HepG2 (cell line): ENCODE measurements at regions not wholly inside any gene's neighbourhood (a gene's known extent, or its start where the extent isn't known, plus 50 kb on each side); places are given as distances from the start of the nearest gene placed in this dataset.

Source experiments
- BATF2 ChIP-seq: sonication (generic); formaldehyde crosslinking; IDR thresholded peaks from 2 replicates; pipeline ENCODE4 v1.8.0; 2022; ENCODE audit warnings: mild to moderate bottlenecking, missing genetic modification reagents, moderate library complexity
- CBX1 ChIP-seq: IDR thresholded peaks from one replicate; pipeline ENCODE4 v1.6.1; 2016; ENCODE audit warnings: antibody characterized with exemption, low read depth
- CEBPB ChIP-seq: IDR thresholded peaks from 2 replicates; pipeline ENCODE4 v1.6.1; 2011; ENCODE audit warnings: low read depth, low read length, improper control_type of control experiment, borderline replicate concordance
- CREM ChIP-seq, 2 experiments: sonication (generic) in 1 of 2; formaldehyde crosslinking in 1 of 2; IDR thresholded peaks; 2 replicates each; pipeline versions ENCODE4 v1.4.0 to v1.6.1; 2016 to 2020; ENCODE audit warnings: antibody characterized with exemption in 1 of 2, mild to moderate bottlenecking in 1 of 2, missing genetic modification reagents in 1 of 2
- FOXO4 ChIP-seq: sonication (generic); formaldehyde crosslinking; conservative IDR thresholded peaks from 2 replicates; pipeline ENCODE4 v1.8.1; 2023; ENCODE audit warnings: missing genetic modification reagents
- MBD4 ChIP-seq: IDR thresholded peaks from 2 replicates; pipeline ENCODE4 v1.6.1; 2012; ENCODE audit warnings: low read length, inconsistent platforms, borderline replicate concordance
- RAD21 ChIP-seq: fragments of 450-650 bp; formaldehyde crosslinking; IDR thresholded peaks from 2 replicates; pipeline ENCODE4 v1.5.0; 2020; ENCODE audit warnings: mild to moderate bottlenecking
- SIN3A ChIP-seq: IDR thresholded peaks from 2 replicates; pipeline ENCODE4 v1.6.1; 2011; ENCODE audit warnings: low read depth, mild to moderate bottlenecking, control low read depth, low read length, borderline replicate concordance
- SP1 ChIP-seq, 2 experiments: fragments of 450-650 bp in 1 of 2; sonication (generic) in 1 of 2; formaldehyde crosslinking in 1 of 2; IDR thresholded peaks; 2 replicates each; pipeline versions ENCODE4 v1.4.0 to v1.6.1; 2016 to 2020; ENCODE audit warnings: missing genetic modification reagents in 1 of 2
- TSC22D2 ChIP-seq: sonication (generic); formaldehyde crosslinking; IDR thresholded peaks from 2 replicates; pipeline ENCODE4 v1.5.1; 2020; ENCODE audit warnings: missing genetic modification reagents, mild to moderate bottlenecking, borderline replicate concordance
- ZNF232 ChIP-seq: sonication (generic); formaldehyde crosslinking; IDR thresholded peaks from 2 replicates; pipeline ENCODE4 v1.4.0; 2020; ENCODE audit warnings: missing genetic modification reagents, borderline replicate concordance
- ZNF556 ChIP-seq: sonication (generic); formaldehyde crosslinking; IDR thresholded peaks from 2 replicates; pipeline ENCODE4 v1.4.0; 2020; ENCODE audit warnings: mild to moderate bottlenecking, missing genetic modification reagents, borderline replicate concordance
- ZNF558 ChIP-seq: sonication (generic); formaldehyde crosslinking; IDR thresholded peaks from 2 replicates; pipeline ENCODE4 v1.9.0; 2022; ENCODE audit warnings: mild to moderate bottlenecking, missing genetic modification reagents, borderline replicate concordance

- no peak for TF ChIP-seq SIN3A
- TF ChIP-seq CREM (IDR thresholded peaks at IDR 0.05) = no peak
- no peak for TF ChIP-seq CREM (CRISPR knock-in tag; IDR thresholded peaks at IDR 0.05)
- TF ChIP-seq FOXO4 (CRISPR knock-in tag) = no peak
- TF ChIP-seq CEBPB = no peak
- TF ChIP-seq MBD4 = no peak
- TF ChIP-seq ZNF556 (CRISPR knock-in tag) = no peak
- TF ChIP-seq ZNF558 = no peak
- no peak for TF ChIP-seq ZNF232 (CRISPR knock-in tag)
- no peak for TF ChIP-seq SP1 (IDR thresholded peaks at IDR 0.05)
- no peak for TF ChIP-seq SP1 (CRISPR knock-in tag; IDR thresholded peaks at IDR 0.05)
- TF ChIP-seq BATF2 (CRISPR knock-in tag) = no peak
- TF ChIP-seq CBX1 = no peak
- no peak for TF ChIP-seq TSC22D2
- no peak for TF ChIP-seq RAD21 (CRISPR knock-in tag)
Measured at GRCh38 chr1:4306559-4307467, 347.6 kb upstream of the AJAP1 start.
